GM23338 (cell line): ENCODE measurements at regions not wholly inside any gene's neighbourhood (a gene's known extent, or its start where the extent isn't known, plus 50 kb on each side); places are given as distances from the start of the nearest gene placed in this dataset.

Experiments
- CREB1 ChIP-seq: fragments of 250-450 bp; sonication (Bioruptor Pico); IDR thresholded peaks from 2 replicates; pipeline ENCODE4 v1.5.0; 2020; ENCODE audit warnings: low read depth, mild to moderate bottlenecking, moderate library complexity
- ETS1 ChIP-seq: IDR thresholded peaks from 2 replicates; pipeline ENCODE4 v1.6.1; 2016; ENCODE audit warnings: antibody characterized with exemption
- EZH2 ChIP-seq: fragments of 200-600 bp; sonication (generic); IDR thresholded peaks from one replicate; pipeline ENCODE4 v1.8.0; 2017; ENCODE audit warnings: antibody characterized with exemption, mild to moderate bottlenecking, low read depth; ENCODE audit not compliant: unreplicated experiment
- EZH2phosphoT487 ChIP-seq: fragments of 200-600 bp; sonication (generic); IDR thresholded peaks from one replicate; pipeline ENCODE4 v1.8.1; 2018; ENCODE audit warnings: antibody characterized with exemption; ENCODE audit not compliant: unreplicated experiment
- JUNB ChIP-seq: IDR thresholded peaks from one replicate; pipeline ENCODE4 v1.6.1; 2016; ENCODE audit warnings: antibody characterized with exemption; ENCODE audit not compliant: unreplicated experiment
- NANOG ChIP-seq: IDR thresholded peaks from 2 replicates; pipeline ENCODE4 v1.6.1; 2016; ENCODE audit warnings: antibody characterized with exemption, borderline replicate concordance
- POLR2AphosphoS5 ChIP-seq: IDR thresholded peaks from 2 replicates; pipeline ENCODE4 v1.6.1; 2016; ENCODE audit warnings: antibody characterized with exemption, low read depth
- STAT1 ChIP-seq: IDR thresholded peaks from one replicate; pipeline ENCODE4 v1.6.1; 2016; ENCODE audit warnings: antibody characterized with exemption; ENCODE audit not compliant: unreplicated experiment
- ZNF114 ChIP-seq: fragments of 250-450 bp; sonication (Bioruptor Pico); IDR thresholded peaks from 2 replicates; pipeline ENCODE4 v1.5.0; 2020; ENCODE audit warnings: mild to moderate bottlenecking, moderate library complexity
- ZNF331 ChIP-seq: fragments of 250-450 bp; sonication (Bioruptor Pico); IDR thresholded peaks from 2 replicates; pipeline ENCODE4 v1.5.0; 2020; ENCODE audit warnings: low read depth, mild to moderate bottlenecking, moderate library complexity
- TF ChIP-seq, protein P1 (sequence below), 2 experiments: fragments of 200-600 bp in 1 of 2; sonication (generic) in 1 of 2; conservative IDR thresholded peaks; 2 replicates each; pipeline versions ENCODE4 v1.5.1 to v1.6.1; 2016 to 2017; ENCODE audit warnings: antibody characterized with exemption in 2 of 2, low read depth in 2 of 2, mild to moderate bottlenecking in 2 of 2, moderate library complexity in 1 of 2
- TF ChIP-seq, protein P2 (sequence below): IDR thresholded peaks from one replicate; pipeline ENCODE4 v1.6.1; 2018; ENCODE audit warnings: antibody characterized with exemption; ENCODE audit not compliant: unreplicated experiment
- TF ChIP-seq, protein P3 (sequence below): fragments of 250-450 bp; sonication (Bioruptor Pico); IDR thresholded peaks from 2 replicates; pipeline ENCODE4 v1.5.0; 2020; ENCODE audit warnings: mild to moderate bottlenecking, moderate library complexity

DNA sequence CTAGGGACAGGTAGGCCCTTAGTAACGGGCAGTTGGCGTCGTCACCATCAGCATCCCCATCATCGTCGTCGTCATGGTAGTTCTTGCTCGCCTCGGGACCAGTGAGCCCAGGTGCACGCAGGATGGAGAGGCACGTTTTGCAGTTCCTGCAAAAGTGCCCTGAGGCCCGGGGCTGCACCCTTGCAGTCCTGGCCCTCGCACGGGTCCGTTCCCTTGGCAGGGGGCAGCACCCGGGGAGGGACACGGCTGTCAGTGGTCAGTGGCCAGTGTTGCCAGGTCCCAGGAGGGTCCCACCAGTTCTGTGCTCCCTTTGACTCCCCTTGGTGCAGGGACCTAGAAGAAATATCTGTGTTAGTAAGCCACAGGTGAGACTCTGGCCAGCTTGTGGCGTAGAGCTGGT is 243.9 kb upstream of the CIBAR2 start:
- TF ChIP-seq, protein P1, sequence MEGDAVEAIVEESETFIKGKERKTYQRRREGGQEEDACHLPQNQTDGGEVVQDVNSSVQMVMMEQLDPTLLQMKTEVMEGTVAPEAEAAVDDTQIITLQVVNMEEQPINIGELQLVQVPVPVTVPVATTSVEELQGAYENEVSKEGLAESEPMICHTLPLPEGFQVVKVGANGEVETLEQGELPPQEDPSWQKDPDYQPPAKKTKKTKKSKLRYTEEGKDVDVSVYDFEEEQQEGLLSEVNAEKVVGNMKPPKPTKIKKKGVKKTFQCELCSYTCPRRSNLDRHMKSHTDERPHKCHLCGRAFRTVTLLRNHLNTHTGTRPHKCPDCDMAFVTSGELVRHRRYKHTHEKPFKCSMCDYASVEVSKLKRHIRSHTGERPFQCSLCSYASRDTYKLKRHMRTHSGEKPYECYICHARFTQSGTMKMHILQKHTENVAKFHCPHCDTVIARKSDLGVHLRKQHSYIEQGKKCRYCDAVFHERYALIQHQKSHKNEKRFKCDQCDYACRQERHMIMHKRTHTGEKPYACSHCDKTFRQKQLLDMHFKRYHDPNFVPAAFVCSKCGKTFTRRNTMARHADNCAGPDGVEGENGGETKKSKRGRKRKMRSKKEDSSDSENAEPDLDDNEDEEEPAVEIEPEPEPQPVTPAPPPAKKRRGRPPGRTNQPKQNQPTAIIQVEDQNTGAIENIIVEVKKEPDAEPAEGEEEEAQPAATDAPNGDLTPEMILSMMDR (conservative IDR thresholded peaks at IDR 0.05; ENCODE audit: low read depth in 2 of 2): no peak
- no peak for TF ChIP-seq EZH2phosphoT487
- no peak for TF ChIP-seq POLR2AphosphoS5
- TF ChIP-seq, protein P2, sequence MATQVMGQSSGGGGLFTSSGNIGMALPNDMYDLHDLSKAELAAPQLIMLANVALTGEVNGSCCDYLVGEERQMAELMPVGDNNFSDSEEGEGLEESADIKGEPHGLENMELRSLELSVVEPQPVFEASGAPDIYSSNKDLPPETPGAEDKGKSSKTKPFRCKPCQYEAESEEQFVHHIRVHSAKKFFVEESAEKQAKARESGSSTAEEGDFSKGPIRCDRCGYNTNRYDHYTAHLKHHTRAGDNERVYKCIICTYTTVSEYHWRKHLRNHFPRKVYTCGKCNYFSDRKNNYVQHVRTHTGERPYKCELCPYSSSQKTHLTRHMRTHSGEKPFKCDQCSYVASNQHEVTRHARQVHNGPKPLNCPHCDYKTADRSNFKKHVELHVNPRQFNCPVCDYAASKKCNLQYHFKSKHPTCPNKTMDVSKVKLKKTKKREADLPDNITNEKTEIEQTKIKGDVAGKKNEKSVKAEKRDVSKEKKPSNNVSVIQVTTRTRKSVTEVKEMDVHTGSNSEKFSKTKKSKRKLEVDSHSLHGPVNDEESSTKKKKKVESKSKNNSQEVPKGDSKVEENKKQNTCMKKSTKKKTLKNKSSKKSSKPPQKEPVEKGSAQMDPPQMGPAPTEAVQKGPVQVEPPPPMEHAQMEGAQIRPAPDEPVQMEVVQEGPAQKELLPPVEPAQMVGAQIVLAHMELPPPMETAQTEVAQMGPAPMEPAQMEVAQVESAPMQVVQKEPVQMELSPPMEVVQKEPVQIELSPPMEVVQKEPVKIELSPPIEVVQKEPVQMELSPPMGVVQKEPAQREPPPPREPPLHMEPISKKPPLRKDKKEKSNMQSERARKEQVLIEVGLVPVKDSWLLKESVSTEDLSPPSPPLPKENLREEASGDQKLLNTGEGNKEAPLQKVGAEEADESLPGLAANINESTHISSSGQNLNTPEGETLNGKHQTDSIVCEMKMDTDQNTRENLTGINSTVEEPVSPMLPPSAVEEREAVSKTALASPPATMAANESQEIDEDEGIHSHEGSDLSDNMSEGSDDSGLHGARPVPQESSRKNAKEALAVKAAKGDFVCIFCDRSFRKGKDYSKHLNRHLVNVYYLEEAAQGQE: no peak
- TF ChIP-seq EZH2: no peak
- TF ChIP-seq CREB1 (CRISPR knock-in tag): no peak
- TF ChIP-seq ZNF114 (CRISPR knock-in tag): no peak
- no peak for TF ChIP-seq NANOG
- no peak for TF ChIP-seq JUNB
- TF ChIP-seq STAT1: no peak
- TF ChIP-seq, protein P3, sequence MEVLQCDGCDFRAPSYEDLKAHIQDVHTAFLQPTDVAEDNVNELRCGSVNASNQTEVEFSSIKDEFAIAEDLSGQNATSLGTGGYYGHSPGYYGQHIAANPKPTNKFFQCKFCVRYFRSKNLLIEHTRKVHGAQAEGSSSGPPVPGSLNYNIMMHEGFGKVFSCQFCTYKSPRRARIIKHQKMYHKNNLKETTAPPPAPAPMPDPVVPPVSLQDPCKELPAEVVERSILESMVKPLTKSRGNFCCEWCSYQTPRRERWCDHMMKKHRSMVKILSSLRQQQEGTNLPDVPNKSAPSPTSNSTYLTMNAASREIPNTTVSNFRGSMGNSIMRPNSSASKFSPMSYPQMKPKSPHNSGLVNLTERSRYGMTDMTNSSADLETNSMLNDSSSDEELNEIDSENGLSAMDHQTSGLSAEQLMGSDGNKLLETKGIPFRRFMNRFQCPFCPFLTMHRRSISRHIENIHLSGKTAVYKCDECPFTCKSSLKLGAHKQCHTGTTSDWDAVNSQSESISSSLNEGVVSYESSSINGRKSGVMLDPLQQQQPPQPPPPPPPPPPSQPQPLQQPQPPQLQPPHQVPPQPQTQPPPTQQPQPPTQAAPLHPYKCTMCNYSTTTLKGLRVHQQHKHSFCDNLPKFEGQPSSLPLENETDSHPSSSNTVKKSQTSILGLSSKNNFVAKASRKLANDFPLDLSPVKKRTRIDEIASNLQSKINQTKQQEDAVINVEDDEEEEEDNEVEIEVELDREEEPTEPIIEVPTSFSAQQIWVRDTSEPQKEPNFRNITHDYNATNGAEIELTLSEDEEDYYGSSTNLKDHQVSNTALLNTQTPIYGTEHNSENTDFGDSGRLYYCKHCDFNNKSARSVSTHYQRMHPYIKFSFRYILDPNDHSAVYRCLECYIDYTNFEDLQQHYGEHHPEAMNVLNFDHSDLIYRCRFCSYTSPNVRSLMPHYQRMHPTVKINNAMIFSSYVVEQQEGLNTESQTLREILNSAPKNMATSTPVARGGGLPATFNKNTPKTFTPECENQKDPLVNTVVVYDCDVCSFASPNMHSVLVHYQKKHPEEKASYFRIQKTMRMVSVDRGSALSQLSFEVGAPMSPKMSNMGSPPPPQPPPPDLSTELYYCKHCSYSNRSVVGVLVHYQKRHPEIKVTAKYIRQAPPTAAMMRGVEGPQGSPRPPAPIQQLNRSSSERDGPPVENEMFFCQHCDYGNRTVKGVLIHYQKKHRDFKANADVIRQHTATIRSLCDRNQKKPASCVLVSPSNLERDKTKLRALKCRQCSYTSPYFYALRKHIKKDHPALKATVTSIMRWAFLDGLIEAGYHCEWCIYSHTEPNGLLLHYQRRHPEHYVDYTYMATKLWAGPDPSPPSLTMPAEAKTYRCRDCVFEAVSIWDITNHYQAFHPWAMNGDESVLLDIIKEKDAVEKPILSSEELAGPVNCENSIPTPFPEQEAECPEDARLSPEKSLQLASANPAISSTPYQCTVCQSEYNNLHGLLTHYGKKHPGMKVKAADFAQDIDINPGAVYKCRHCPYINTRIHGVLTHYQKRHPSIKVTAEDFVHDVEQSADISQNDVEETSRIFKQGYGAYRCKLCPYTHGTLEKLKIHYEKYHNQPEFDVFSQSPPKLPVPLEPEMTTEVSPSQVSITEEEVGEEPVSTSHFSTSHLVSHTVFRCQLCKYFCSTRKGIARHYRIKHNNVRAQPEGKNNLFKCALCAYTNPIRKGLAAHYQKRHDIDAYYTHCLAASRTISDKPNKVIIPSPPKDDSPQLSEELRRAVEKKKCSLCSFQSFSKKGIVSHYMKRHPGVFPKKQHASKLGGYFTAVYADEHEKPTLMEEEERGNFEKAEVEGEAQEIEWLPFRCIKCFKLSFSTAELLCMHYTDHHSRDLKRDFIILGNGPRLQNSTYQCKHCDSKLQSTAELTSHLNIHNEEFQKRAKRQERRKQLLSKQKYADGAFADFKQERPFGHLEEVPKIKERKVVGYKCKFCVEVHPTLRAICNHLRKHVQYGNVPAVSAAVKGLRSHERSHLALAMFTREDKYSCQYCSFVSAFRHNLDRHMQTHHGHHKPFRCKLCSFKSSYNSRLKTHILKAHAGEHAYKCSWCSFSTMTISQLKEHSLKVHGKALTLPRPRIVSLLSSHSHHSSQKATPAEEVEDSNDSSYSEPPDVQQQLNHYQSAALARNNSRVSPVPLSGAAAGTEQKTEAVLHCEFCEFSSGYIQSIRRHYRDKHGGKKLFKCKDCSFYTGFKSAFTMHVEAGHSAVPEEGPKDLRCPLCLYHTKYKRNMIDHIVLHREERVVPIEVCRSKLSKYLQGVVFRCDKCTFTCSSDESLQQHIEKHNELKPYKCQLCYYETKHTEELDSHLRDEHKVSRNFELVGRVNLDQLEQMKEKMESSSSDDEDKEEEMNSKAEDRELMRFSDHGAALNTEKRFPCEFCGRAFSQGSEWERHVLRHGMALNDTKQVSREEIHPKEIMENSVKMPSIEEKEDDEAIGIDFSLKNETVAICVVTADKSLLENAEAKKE (CRISPR knock-in tag): no peak
- TF ChIP-seq ETS1: no peak
- TF ChIP-seq ZNF331 (CRISPR knock-in tag): no peak
